GM20000 (cell line): ENCODE measurements at regions not wholly inside any gene's neighbourhood (a gene's known extent, or its start where the extent isn't known, plus 50 kb on each side); places are given as distances from the start of the nearest gene placed in this dataset.

Source experiments
- DNase-seq: peaks from one replicate; pipeline ENCODE4 v3.0.0; 2012; ENCODE audit warnings: low spot score
- CTCF ChIP-seq: IDR thresholded peaks from 2 replicates; pipeline ENCODE4 v1.5.1; 2012; ENCODE audit warnings: mild to moderate bottlenecking, control low read depth; ENCODE audit errors: extremely low read depth, missing control alignments

DNA sequence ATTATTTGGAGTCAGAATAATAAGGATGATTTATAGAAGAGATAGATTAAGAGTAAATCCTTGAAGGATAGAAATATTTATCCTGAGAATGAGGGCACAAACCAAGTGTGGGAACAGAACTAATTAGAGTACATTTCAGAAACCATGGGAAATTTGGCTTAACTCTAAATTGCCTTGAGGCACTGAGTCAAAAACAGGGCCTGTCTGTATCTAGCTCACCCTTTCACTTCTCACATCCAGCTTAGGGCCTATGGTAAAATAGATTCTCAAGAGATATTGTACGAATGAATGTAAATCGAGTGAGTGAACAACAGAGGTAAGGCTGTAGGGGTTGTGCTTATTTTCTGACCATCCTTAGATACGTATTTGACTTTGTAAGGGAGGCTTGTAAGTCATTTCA is 586.1 kb upstream of the DPPA4 start:
- TF ChIP-seq CTCF, result no peak
- no peak for DNase-seq

GRCh38 chr3:109924196-109924595 is 586.9 kb upstream of the DPPA4 start:
- no peak for TF ChIP-seq CTCF

DNA sequence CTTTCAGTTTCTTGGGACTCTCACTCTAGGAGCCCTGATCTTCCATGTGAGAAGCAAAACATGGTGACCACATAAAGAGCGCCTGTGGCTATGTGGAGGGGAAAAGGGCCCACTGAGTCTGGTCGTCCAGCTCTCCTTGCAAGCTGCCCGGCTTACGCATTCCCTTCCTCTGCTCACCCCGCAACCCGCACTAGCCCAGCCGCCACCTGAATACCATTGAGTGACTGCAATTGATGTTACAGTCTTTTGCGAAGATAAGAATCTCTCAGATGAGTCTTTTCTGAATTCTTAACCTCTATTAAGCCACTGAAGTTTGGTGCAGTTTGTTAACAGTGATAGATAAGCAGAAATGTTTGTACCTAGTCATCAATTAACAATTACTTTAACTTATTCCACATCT is 589.0 kb upstream of the DPPA4 start:
- no peak for TF ChIP-seq CTCF
- DNase-seq, result no peak

More at GRCh38 chr3:109924196-109924595, 586.9 kb upstream of the DPPA4 start:
- DNase-seq, result no peak

DNA sequence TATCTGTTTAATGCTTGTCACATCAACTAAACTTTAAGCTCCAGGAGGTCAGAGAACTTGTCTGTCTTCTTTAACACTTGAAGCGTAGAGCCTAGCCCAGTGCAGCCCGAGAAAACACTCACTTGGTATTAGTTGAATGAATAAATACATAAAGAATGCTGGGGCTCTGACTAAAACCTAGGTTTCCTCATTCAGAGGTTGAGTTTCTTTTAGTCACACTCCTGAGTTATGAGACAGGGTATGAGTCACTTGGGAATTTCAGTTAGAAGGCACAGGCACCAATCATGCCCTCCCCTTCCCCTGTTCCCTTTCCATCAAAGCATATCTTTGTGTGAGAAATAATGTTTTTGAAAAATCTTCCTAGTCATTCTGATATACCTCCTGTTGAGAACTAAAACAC is 589.8 kb upstream of the DPPA4 start:
- TF ChIP-seq CTCF, result no peak

DNA sequence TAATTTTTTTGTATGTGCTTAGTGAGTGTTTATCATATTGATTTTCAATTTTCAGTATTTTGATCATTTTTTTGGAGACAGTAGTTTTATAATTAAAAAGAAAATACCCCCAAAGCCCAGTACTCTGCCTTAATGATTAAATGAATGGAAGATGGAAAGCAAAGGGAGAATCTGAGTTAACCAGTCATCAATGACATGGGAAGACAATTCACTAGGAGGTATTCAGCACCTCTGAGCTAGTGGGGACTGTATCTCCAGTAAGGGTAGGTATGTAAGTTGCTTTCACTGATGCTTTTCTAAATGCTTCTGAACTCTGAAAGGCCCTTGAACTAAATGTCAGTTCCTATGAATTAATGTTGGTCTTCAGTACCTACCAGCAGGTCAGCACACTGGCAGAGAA is 590.4 kb upstream of the DPPA4 start:
- no peak for DNase-seq
- TF ChIP-seq CTCF, result no peak

More for the DNA sequence above, 589.8 kb upstream of the DPPA4 start:
- DNase-seq, result no peak

DNA sequence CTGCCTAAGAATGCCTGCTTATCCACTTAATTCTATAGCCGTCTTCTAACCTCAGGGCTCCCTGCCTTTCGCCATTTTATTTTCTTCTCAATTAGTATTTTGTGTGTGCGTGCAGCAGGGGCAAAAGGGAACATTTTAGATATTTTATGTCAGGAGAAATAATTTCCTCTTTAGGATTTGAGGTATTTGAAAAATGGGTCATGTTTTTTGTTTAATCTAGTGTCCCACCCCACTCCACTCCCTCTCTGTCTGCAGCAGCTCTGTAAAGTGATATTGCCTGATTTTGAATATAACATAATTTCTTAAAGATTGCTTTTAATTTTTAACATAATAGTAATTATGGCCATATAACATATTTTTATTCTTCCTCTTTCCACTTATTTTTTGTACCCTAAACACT is 593.2 kb upstream of the DPPA4 start:
- no peak for DNase-seq
- TF ChIP-seq CTCF, result no peak

- TF ChIP-seq CTCF, result no peak
- DNase-seq, result no peak
Observed at GRCh38 chr3:109933576-109933975, 596.2 kb upstream of the DPPA4 start.
